ENCODE measurements at regions not wholly inside any gene's neighbourhood (a gene's known extent, or its start where the extent isn't known, plus 50 kb on each side); places are given as distances from the start of the nearest gene placed in this dataset.

DNA sequence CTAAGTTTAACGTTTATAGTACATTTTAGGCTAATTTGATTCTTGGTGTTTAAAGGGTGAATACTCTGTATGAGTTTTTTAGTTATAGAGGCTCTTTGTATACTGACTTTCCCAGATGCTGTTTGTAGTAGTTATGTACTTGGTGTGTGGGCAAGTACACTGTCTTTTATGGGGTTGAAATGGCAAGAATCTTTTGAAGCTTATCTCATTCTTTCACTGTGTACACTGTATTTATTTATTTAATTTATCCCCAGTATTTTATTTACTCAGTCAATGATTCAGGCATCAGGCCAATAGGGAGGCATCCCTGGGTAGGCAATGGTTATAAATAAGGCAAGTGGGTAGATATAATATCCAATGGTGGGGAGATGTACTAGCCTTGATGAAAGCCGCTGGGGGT lies 277.0 kb upstream of the PTCHD4 start:
- TF ChIP-seq CTCF (IDR thresholded peaks at IDR 0.05; ENCODE audit: insufficient read depth, low read length) = no peak
- no peak for TF ChIP-seq GABPA (IDR thresholded peaks at IDR 0.05; ENCODE audit: low read depth)
- no peak for TF ChIP-seq REST (IDR thresholded peaks at IDR 0.05; ENCODE audit: insufficient replicate concordance, low read depth)
- TF ChIP-seq POLR2AphosphoS5 (IDR thresholded peaks at IDR 0.05; ENCODE audit: low read depth) = no peak
